Panc1 (cell line): ENCODE measurements at regions not wholly inside any gene's neighbourhood (a gene's known extent, or its start where the extent isn't known, plus 50 kb on each side); places are given as distances from the start of the nearest gene placed in this dataset.

Experiments used
- ATAC-seq: fragments of 200-7000 bp; cut with Tn5 transposase; 2 replicates; pipeline ENCODE4 v1.9.1; 2020; ENCODE audit warnings: mild to moderate bottlenecking, moderate library complexity
- BruUV-seq: library from RNA; stranded (reverse); fragments of 400-500 nt; replicated peaks from 2 replicates; lab custom pipeline; 2021; lab: Mats Ljungman, UMichigan
- CTCF ChIA-PET: fragments of 300-600 bp; sonication (Branson Sonifier 250); formaldehyde crosslinking; loops from one replicate; lab custom pipeline; 2022; ENCODE audit warnings: antibody characterized with exemption; lab: Charles Lee
- POLR2A ChIA-PET: fragments of 300-600 bp; sonication (Branson Sonifier 250); formaldehyde crosslinking; loops from one replicate; lab custom pipeline; 2022; ENCODE audit warnings: antibody characterized with exemption; lab: Charles Lee
- DNase-seq: peaks from one replicate; pipeline ENCODE4 v3.0.0-alpha.2; 2010; ENCODE audit warnings: low read depth, low spot score
- H3K27ac ChIP-seq: 2 replicates; pipeline ENCODE4 v1.5.1; 2011; ENCODE audit warnings: mild to moderate bottlenecking, low read length, inconsistent platforms
- H3K27me3 ChIP-seq: fragments of 200-500 bp; sonication (Bioruptor generic); 2 replicates; pipeline ENCODE4 v1.6.0; 2014; ENCODE audit warnings: low read length, inconsistent platforms; ENCODE audit not compliant: control insufficient read depth, insufficient read depth
- H3K36me3 ChIP-seq: fragments of 200-500 bp; sonication (Bioruptor generic); 2 replicates; pipeline ENCODE4 v1.5.1; 2014; ENCODE audit warnings: inconsistent platforms, mild to moderate bottlenecking, low read length, moderate library complexity; ENCODE audit not compliant: control insufficient read depth, insufficient read depth
- H3K4me1 ChIP-seq: 2 replicates; pipeline ENCODE4 v1.5.1; 2011; ENCODE audit warnings: inconsistent platforms, mild to moderate bottlenecking, low read length, moderate library complexity; ENCODE audit not compliant: control insufficient read depth, insufficient read depth
- H3K4me3 ChIP-seq, 2 experiments: 2 replicates each; pipeline ENCODE4 v1.5.1; 2011 to 2012; ENCODE audit warnings: low read depth in 2 of 2, low read length in 2 of 2, mild to moderate bottlenecking in 2 of 2, inconsistent platforms in 1 of 2, moderate library complexity in 1 of 2
- H3K9me3 ChIP-seq: fragments of 200-500 bp; sonication (Bioruptor generic); 2 replicates; pipeline ENCODE4 v1.5.1; 2014; ENCODE audit warnings: low read depth, mild to moderate bottlenecking, inconsistent platforms, low read length, moderate library complexity; ENCODE audit not compliant: control insufficient read depth, insufficient read depth
- POLR2AphosphoS5 ChIP-seq: IDR thresholded peaks from 2 replicates; pipeline ENCODE4 v1.6.1; 2012; ENCODE audit warnings: mild to moderate bottlenecking, low read depth, low read length, moderate library complexity
- SIN3A ChIP-seq: IDR thresholded peaks from 2 replicates; pipeline ENCODE4 v1.6.1; 2012; ENCODE audit warnings: low read depth, mild to moderate bottlenecking, low read length, moderate library complexity, borderline replicate concordance; ENCODE audit not compliant: insufficient read depth
- TCF7L2 ChIP-seq: IDR thresholded peaks from 2 replicates; pipeline ENCODE4 v1.6.1; 2011; ENCODE audit warnings: mild to moderate bottlenecking, low read depth, low read length, inconsistent platforms
- in situ Hi-C: cut with HindIII; loops from 2 replicates; pipeline ENCODE4 v1.10.0; 2016; ENCODE audit warnings: low sequenced_read_pairs, low pct_unique_long_range_greater_than_20kb
- intact Hi-C: fragments of 100-400 bp; cut with micrococcal nuclease; formaldehyde crosslinking; loops from one replicate; pipeline ENCODE4 v1.10.0; 2022; ENCODE audit not compliant: unreplicated experiment
- TF ChIP-seq, protein P1 (sequence below), 2 experiments: IDR thresholded peaks; 2 replicates each; pipeline ENCODE4 v1.6.1; 2011 to 2012; ENCODE audit warnings: low read depth in 2 of 2, control low read depth in 1 of 2, low read length in 1 of 2, mild to moderate bottlenecking in 1 of 2, moderate library complexity in 1 of 2; ENCODE audit not compliant: insufficient read depth in 1 of 2
- TF ChIP-seq, protein P2 (sequence below): fragments of 450-650 bp; IDR thresholded peaks from 2 replicates; pipeline ENCODE4 v1.5.1; 2017; ENCODE audit warnings: mild to moderate bottlenecking

DNA sequence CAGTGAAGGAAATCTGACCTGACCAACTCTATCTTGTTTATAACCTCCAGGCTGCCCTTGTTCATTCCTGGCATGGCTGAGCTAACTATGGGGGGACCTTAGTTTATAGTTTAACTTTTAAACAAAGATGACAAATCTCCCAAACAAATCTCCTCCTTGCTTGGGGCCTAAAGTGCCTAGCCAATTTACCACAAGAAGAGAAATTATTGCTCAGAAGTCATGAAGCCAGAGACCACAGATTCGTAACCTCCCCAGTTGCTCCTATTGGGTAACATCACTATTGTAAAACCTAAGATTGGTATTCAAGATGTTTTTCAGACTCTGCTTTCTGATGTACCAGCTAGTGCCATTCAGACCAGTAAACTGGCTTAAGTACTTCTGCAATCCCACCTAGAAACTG lies 649.4 kb upstream of the SLC8A1 start:
- Histone ChIP-seq H3K27me3 (no peaks in the 10 kb centered on the region), H3K36me3 (no peaks in the 10 kb centered on the region), H3K4me1 (no peaks in the 10 kb centered on the region), H3K27ac (no peak overlapping the region), H3K4me3 (no peak overlapping the region), H3K9me3 (no peaks in the 10 kb centered on the region)
- ChIA-PET CTCF (no interaction called here), POLR2A (no interaction called here)
- no peak for DNase-seq
- in situ Hi-C loops (no loop called here), intact Hi-C loops (no loop called here)
- no TSS peak for BruUV-seq
- ATAC-seq = no peak
- TF ChIP-seq, protein P1, sequence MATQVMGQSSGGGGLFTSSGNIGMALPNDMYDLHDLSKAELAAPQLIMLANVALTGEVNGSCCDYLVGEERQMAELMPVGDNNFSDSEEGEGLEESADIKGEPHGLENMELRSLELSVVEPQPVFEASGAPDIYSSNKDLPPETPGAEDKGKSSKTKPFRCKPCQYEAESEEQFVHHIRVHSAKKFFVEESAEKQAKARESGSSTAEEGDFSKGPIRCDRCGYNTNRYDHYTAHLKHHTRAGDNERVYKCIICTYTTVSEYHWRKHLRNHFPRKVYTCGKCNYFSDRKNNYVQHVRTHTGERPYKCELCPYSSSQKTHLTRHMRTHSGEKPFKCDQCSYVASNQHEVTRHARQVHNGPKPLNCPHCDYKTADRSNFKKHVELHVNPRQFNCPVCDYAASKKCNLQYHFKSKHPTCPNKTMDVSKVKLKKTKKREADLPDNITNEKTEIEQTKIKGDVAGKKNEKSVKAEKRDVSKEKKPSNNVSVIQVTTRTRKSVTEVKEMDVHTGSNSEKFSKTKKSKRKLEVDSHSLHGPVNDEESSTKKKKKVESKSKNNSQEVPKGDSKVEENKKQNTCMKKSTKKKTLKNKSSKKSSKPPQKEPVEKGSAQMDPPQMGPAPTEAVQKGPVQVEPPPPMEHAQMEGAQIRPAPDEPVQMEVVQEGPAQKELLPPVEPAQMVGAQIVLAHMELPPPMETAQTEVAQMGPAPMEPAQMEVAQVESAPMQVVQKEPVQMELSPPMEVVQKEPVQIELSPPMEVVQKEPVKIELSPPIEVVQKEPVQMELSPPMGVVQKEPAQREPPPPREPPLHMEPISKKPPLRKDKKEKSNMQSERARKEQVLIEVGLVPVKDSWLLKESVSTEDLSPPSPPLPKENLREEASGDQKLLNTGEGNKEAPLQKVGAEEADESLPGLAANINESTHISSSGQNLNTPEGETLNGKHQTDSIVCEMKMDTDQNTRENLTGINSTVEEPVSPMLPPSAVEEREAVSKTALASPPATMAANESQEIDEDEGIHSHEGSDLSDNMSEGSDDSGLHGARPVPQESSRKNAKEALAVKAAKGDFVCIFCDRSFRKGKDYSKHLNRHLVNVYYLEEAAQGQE (IDR thresholded peaks at IDR 0.05; ENCODE audit: insufficient read depth in 1 of 2, low read depth in 2 of 2, low read length in 1 of 2) = no peak
- TF ChIP-seq SIN3A (no peak), POLR2AphosphoS5 (no peak), TCF7L2 (no peak)
- TF ChIP-seq, protein P2, sequence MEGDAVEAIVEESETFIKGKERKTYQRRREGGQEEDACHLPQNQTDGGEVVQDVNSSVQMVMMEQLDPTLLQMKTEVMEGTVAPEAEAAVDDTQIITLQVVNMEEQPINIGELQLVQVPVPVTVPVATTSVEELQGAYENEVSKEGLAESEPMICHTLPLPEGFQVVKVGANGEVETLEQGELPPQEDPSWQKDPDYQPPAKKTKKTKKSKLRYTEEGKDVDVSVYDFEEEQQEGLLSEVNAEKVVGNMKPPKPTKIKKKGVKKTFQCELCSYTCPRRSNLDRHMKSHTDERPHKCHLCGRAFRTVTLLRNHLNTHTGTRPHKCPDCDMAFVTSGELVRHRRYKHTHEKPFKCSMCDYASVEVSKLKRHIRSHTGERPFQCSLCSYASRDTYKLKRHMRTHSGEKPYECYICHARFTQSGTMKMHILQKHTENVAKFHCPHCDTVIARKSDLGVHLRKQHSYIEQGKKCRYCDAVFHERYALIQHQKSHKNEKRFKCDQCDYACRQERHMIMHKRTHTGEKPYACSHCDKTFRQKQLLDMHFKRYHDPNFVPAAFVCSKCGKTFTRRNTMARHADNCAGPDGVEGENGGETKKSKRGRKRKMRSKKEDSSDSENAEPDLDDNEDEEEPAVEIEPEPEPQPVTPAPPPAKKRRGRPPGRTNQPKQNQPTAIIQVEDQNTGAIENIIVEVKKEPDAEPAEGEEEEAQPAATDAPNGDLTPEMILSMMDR = no peak

DNA sequence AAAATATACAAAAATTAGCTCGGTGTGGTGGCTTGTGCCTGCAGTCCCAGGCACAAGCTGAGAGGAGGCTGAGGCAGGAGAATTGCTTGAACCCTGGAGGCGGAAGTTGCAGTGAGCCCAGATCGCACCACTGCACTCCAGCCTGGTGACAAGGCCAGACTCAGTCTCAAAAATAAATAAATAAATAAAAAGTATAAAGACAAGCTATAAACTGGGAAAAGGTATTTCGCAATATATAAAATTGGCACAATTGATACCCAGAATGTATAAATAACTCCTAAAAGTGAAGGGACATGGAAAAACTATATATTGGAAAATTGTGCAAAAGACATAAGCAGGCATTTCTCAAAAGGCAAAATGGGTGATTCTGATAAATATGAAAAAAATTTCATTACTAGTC lies 657.9 kb upstream of the SLC8A1 start:
- ATAC-seq = no peak
- TF ChIP-seq TCF7L2 (no peak), POLR2AphosphoS5 (no peak), SIN3A (no peak)
- TF ChIP-seq, protein P1 (IDR thresholded peaks at IDR 0.05; ENCODE audit: insufficient read depth in 1 of 2, low read depth in 2 of 2, low read length in 1 of 2) = no peak
- TF ChIP-seq, protein P2 = no peak
- Histone ChIP-seq H3K4me1 (no peaks in the 10 kb centered on the region), H3K36me3 (no peaks in the 10 kb centered on the region), H3K27me3 (no peaks in the 10 kb centered on the region), H3K9me3 (no peaks in the 10 kb centered on the region), H3K27ac (no peak overlapping the region), H3K4me3 (no peak overlapping the region)
- POLR2A ChIA-PET = no interaction called here
- in situ Hi-C loops = no loop called here
- CTCF ChIA-PET = no interaction called here
- intact Hi-C loops = no loop called here
- BruUV-seq = no TSS peak
- no peak for DNase-seq
